ENCODE measurements at regions not wholly inside any gene's neighbourhood (a gene's known extent, or its start where the extent isn't known, plus 50 kb on each side); places are given as distances from the start of the nearest gene placed in this dataset.

DNA sequence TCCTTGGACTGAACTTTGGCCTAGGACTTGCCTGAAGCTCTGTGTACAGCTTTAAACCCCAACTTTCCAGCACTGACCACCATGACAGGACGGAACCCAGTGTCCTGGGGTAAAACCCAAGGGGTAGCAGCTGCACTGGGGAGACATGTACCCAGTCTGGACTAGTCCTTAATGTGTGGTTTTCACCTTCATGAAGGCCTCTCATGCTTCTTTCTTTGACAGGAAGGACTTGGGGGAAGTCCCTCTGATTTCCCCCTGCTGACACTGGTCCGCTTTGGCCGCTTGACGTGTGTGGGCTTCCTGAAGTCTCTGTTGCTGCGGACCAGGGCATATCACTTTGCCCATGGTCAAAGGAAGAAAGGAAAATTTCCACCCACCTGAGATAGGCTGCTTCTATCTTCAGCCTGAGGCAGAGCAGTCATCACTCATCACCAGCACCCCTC, 66.3 kb upstream of the PRDX6 start:
- no peaks in the 10 kb centered on the region for H3K9me2 ChIP-seq (ENCODE audit: insufficient read depth)
- H3K27me3 ChIP-seq (ENCODE audit: insufficient read depth, low read length), result no peaks in the 10 kb centered on the region
- H2AFZ ChIP-seq (ENCODE audit: low read depth, low read length, poor library complexity, severe bottlenecking), result no peak overlapping the region
- intact Hi-C loops (cut with micrococcal nuclease), result no loop called here
- DNase-seq (ENCODE audit: low read depth, low spot score) (no peak), ATAC-seq (no peak)
- RAD21 ChIA-PET (ENCODE audit: low non-redundant PET in 1 of 2, low total read pairs in 2 of 2, uncharacterized antibody in 2 of 2, unreplicated experiment in 2 of 2), result no interaction called here
- TF ChIP-seq EZH2 (IDR thresholded peaks at IDR 0.05) (no peak), CBX3 (IDR thresholded peaks at IDR 0.05; ENCODE audit: low read depth) (no peak), JUND (IDR thresholded peaks at IDR 0.05) (no peak), SIN3A (IDR thresholded peaks at IDR 0.05; ENCODE audit: low read depth) (no peak), EZH2phosphoT487 (IDR thresholded peaks at IDR 0.05; ENCODE audit: borderline replicate concordance) (no peak), EGR1 (IDR thresholded peaks at IDR 0.05; ENCODE audit: low read depth) (no peak), ZFX (IDR thresholded peaks at IDR 0.05) (no peak), POLR2AphosphoS5 (IDR thresholded peaks at IDR 0.05; ENCODE audit: low read depth, low read length) (no peak), FOSL1 (IDR thresholded peaks at IDR 0.05; ENCODE audit: low read depth) (no peak), SP1 (IDR thresholded peaks at IDR 0.05; ENCODE audit: low read depth) (no peak), TCF7L2 (IDR thresholded peaks at IDR 0.05; ENCODE audit: borderline replicate concordance, extremely low read depth, insufficient read depth, insufficient read length) (no peak), ELF1 (IDR thresholded peaks at IDR 0.05; ENCODE audit: borderline replicate concordance, low read depth) (no peak), ATF3 (IDR thresholded peaks at IDR 0.05) (no peak), YY1 (IDR thresholded peaks at IDR 0.05; ENCODE audit: extremely low read depth, insufficient replicate concordance, low read depth, low read length) (no peak), MAX (IDR thresholded peaks at IDR 0.05) (no peak)
- TF ChIP-seq, protein P1, sequence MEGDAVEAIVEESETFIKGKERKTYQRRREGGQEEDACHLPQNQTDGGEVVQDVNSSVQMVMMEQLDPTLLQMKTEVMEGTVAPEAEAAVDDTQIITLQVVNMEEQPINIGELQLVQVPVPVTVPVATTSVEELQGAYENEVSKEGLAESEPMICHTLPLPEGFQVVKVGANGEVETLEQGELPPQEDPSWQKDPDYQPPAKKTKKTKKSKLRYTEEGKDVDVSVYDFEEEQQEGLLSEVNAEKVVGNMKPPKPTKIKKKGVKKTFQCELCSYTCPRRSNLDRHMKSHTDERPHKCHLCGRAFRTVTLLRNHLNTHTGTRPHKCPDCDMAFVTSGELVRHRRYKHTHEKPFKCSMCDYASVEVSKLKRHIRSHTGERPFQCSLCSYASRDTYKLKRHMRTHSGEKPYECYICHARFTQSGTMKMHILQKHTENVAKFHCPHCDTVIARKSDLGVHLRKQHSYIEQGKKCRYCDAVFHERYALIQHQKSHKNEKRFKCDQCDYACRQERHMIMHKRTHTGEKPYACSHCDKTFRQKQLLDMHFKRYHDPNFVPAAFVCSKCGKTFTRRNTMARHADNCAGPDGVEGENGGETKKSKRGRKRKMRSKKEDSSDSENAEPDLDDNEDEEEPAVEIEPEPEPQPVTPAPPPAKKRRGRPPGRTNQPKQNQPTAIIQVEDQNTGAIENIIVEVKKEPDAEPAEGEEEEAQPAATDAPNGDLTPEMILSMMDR (IDR thresholded peaks at IDR 0.05 in 2 of 3, conservative IDR thresholded peaks at IDR 0.05 in 1 of 3; ENCODE audit: borderline replicate concordance in 1 of 3, insufficient read depth in 1 of 3, low read depth in 2 of 3, low read length in 2 of 3), result no peak
- no TSS peak for BruUV-seq (replicated peaks)
- H4K20me1 ChIP-seq (ENCODE audit: insufficient read depth), result no peaks in the 10 kb centered on the region
- H3K9me3 ChIP-seq (ENCODE audit: control insufficient read depth in 1 of 2, insufficient read depth in 1 of 2, low read depth in 1 of 2, low read length in 2 of 2), result no peaks in the 10 kb centered on the region
- no peaks in the 10 kb centered on the region for H3K79me2 ChIP-seq (ENCODE audit: insufficient read depth, low read length)
- no peak overlapping the region for H3K9ac ChIP-seq (ENCODE audit: low read length)
- H3K4me2 ChIP-seq (ENCODE audit: low read length), result no peak overlapping the region
- H3K4me3 ChIP-seq (replicated peaks in 1 of 2; ENCODE audit: low read depth in 1 of 2, low read length in 2 of 2), result no peak overlapping the region
- H3K4me1 ChIP-seq (ENCODE audit: control insufficient read depth in 1 of 2, insufficient read depth in 2 of 2, low read length in 2 of 2), result peaks cover 1 to 11% of the 10 kb centered on the region in 2 experiments; a peak in 3 of 4 replicates
- POLR2A ChIA-PET, result no interaction called here
- no peak overlapping the region for H3K27ac ChIP-seq (ENCODE audit: low read depth, low read length)
- H3K36me3 ChIP-seq (ENCODE audit: control insufficient read depth in 1 of 2, insufficient read depth in 2 of 2, low read length in 2 of 2), result no peaks in the 10 kb centered on the region
- CTCF ChIA-PET, result no interaction called here
